Neuronal stem cell (in vitro differentiated cells): ENCODE measurements at regions not wholly inside any gene's neighbourhood (a gene's known extent, or its start where the extent isn't known, plus 50 kb on each side); places are given as distances from the start of the nearest gene placed in this dataset.

Experiments used
- DNase-seq: peaks from one replicate; pipeline ENCODE4 v3.0.0-alpha.2; 2013; ENCODE audit warnings: low spot score
- H2AFZ ChIP-seq: one replicate; pipeline ENCODE4 v1.6.1; 2013; ENCODE audit warnings: mild to moderate bottlenecking, low read length, inconsistent platforms
- H2AK5ac ChIP-seq: 2 replicates; pipeline ENCODE4 v1.6.1; 2013; ENCODE audit warnings: low read depth, mild to moderate bottlenecking, inconsistent platforms, low read length, moderate library complexity, mixed read lengths
- H2BK120ac ChIP-seq: 2 replicates; pipeline ENCODE4 v1.6.1; 2013; ENCODE audit warnings: low read depth, mild to moderate bottlenecking, inconsistent platforms, low read length, moderate library complexity, mixed read lengths
- H2BK12ac ChIP-seq: one replicate; pipeline ENCODE4 v1.6.1; 2013; ENCODE audit warnings: low read length, inconsistent platforms
- H2BK15ac ChIP-seq: 2 replicates; pipeline ENCODE4 v1.6.1; 2013; ENCODE audit warnings: mild to moderate bottlenecking, low read length, inconsistent platforms, mixed read lengths
- H2BK5ac ChIP-seq: one replicate; pipeline ENCODE4 v1.6.1; 2013; ENCODE audit warnings: inconsistent platforms, mild to moderate bottlenecking, low read length, moderate library complexity
- H3K14ac ChIP-seq: one replicate; pipeline ENCODE4 v1.6.1; 2013; ENCODE audit warnings: low read length, inconsistent platforms
- H3K18ac ChIP-seq: 2 replicates; pipeline ENCODE4 v1.6.1; 2013; ENCODE audit warnings: low read length, inconsistent platforms
- H3K23ac ChIP-seq: 2 replicates; pipeline ENCODE4 v1.6.1; 2013; ENCODE audit warnings: low read depth, mild to moderate bottlenecking, mixed read lengths, low read length, inconsistent platforms; ENCODE audit not compliant: poor library complexity
- H3K27ac ChIP-seq: replicated peaks from 3 replicates; pipeline ENCODE4 v1.5.1; 2013; ENCODE audit warnings: low read length, inconsistent platforms
- H3K27me3 ChIP-seq, 3 experiments: 2 replicates each; pipeline ENCODE4 v1.6.1; 2013; ENCODE audit warnings: low read length in 3 of 3, mild to moderate bottlenecking in 2 of 3, inconsistent platforms in 1 of 3, low read depth in 1 of 3, mixed read lengths in 1 of 3, moderate library complexity in 1 of 3; ENCODE audit not compliant: control insufficient read depth in 3 of 3, insufficient read depth in 3 of 3
- H3K36me3 ChIP-seq, 2 donors: replicated peaks in 1 of 2; 2 replicates each; pipeline ENCODE4 v1.6.1; 2013; ENCODE audit warnings: low read length in 2 of 2; ENCODE audit not compliant: control insufficient read depth in 2 of 2, insufficient read depth in 2 of 2
- H3K4ac ChIP-seq: 2 replicates; pipeline ENCODE4 v1.6.1; 2013; ENCODE audit warnings: inconsistent platforms, mild to moderate bottlenecking, low read length, moderate library complexity
- H3K4me1 ChIP-seq, 2 donors: 1 replicate in 1 of 2; 2 replicates in 1 of 2; pipeline ENCODE4 v1.6.1; 2013; ENCODE audit warnings: low read length in 2 of 2, low read depth in 1 of 2; ENCODE audit not compliant: control insufficient read depth in 2 of 2, insufficient read depth in 1 of 2
- H3K4me2 ChIP-seq: one replicate; pipeline ENCODE4 v1.6.1; 2013; ENCODE audit warnings: mild to moderate bottlenecking, low read length, inconsistent platforms; ENCODE audit not compliant: insufficient read depth, poor library complexity, severe bottlenecking
- H3K4me3 ChIP-seq, 2 donors: 2 replicates each; pipeline ENCODE4 v1.5.1; 2013; ENCODE audit warnings: low read length in 2 of 2, mild to moderate bottlenecking in 2 of 2, inconsistent platforms in 1 of 2, moderate library complexity in 1 of 2
- H3K79me1 ChIP-seq: one replicate; pipeline ENCODE4 v1.6.1; 2013; ENCODE audit warnings: low read depth, mild to moderate bottlenecking, inconsistent platforms, low read length, moderate library complexity
- H3K9ac ChIP-seq: one replicate; pipeline ENCODE4 v1.6.1; 2013; ENCODE audit warnings: mild to moderate bottlenecking, low read depth, low read length, inconsistent platforms; ENCODE audit not compliant: poor library complexity
- H3K9me3 ChIP-seq, 2 donors: replicated peaks in 1 of 2; 2 replicates each; pipeline versions ENCODE3 to v1.6.1; 2013; ENCODE audit warnings: low read length in 2 of 2, mild to moderate bottlenecking in 2 of 2, inconsistent platforms in 1 of 2, low read depth in 1 of 2, mixed read lengths in 1 of 2, moderate library complexity in 1 of 2; ENCODE audit not compliant: control insufficient read depth in 2 of 2, insufficient read depth in 1 of 2
- H4K8ac ChIP-seq: one replicate; pipeline ENCODE4 v1.6.1; 2013; ENCODE audit warnings: low read depth, mild to moderate bottlenecking, inconsistent platforms, low read length, moderate library complexity
- H4K91ac ChIP-seq: one replicate; pipeline ENCODE4 v1.6.1; 2013; ENCODE audit warnings: low read length, low read depth, mild to moderate bottlenecking, inconsistent platforms; ENCODE audit not compliant: poor library complexity
- WGBS, 2 donors: extraction: QIAGEN DNeasy Blood & Tissue Kit; methylation state at CpG; one replicate each; pipeline ENCODE4 v1.1.7; 2013; ENCODE audit warnings: missing lambda C conversion rate in 2 of 2, mixed read lengths in 1 of 2; ENCODE audit not compliant: insufficient read length in 2 of 2, insufficient replicate concordance in 1 of 2; ENCODE audit errors: extremely low coverage in 2 of 2; 5-methylcytosine and 5-hydroxymethylcytosine counted together

DNA sequence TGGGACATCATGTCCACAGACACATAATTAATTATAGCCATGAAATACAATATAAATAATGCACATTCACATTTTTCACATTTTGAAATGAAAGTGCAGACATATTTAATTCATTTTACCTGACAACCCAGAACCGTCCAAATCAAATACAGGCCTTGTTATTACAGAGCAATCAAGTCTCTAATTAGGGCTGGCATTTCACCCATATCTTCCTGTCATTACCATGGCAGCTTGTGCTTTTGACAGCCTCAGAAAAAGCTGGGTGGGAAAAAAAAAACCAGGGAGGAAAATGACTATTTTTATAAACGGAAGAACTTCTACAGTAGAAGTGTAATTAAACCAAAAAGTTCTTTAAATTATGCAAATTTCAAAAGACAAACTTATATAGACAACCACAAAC lies 436.4 kb downstream of the FBXO15 start:
- Histone ChIP-seq H3K4ac (no peak overlapping the region), H3K4me1 (no peaks in the 10 kb centered on the region), H2AK5ac (no peak overlapping the region), H2AFZ (no peak overlapping the region), H3K9me3 (peaks cover 0 to 5% of the 10 kb centered on the region in 2 donors), H2BK120ac (no peak overlapping the region), H3K18ac (no peak overlapping the region), H4K8ac (no peak overlapping the region), H3K14ac (no peak overlapping the region), H3K36me3 (no peaks in the 10 kb centered on the region), H3K4me2 (no peak overlapping the region), H3K9ac (no peak overlapping the region), H2BK5ac (no peak overlapping the region), H4K91ac (no peak overlapping the region), H3K27ac (no peak overlapping the region), H2BK12ac (no peak overlapping the region), H3K27me3 (no peaks in the 10 kb centered on the region), H2BK15ac (no peak overlapping the region), H3K23ac (no peak overlapping the region), H3K4me3 (no peak overlapping the region), H3K79me1 (no peaks in the 10 kb centered on the region)
- DNase-seq, result no peak
- no CpG with 5 or more reads among the region's 2 CpGs for WGBS, 2 donors

DNA sequence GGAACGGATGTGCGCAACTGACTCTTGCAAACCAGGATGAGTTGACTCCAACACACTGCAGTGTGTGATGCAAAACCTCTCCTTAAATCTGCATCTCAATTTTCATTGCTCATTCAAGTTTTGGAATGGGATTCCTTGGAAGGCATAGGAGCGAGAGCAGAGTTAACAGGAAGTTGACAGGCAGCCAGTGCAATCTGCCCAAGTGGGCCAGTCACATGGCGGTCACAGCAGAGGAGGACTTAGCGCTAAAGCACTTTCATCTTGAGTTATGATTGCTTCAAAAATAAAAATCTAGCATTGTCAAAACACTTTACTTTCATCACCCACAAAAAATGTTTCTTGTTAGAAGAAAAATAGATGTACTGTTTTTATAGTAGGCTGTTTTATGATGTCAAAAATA lies 439.0 kb downstream of the FBXO15 start:
- WGBS, 2 donors, result no CpG with 5 or more reads among the region's 5 CpGs
- no peaks in the 10 kb centered on the region for H3K27me3 ChIP-seq
- no peak overlapping the region for H3K18ac ChIP-seq
- H2AFZ ChIP-seq, result no peak overlapping the region
- H3K23ac ChIP-seq, result no peak overlapping the region
- no peaks in the 10 kb centered on the region for H3K4me1 ChIP-seq
- no peaks in the 10 kb centered on the region for H3K36me3 ChIP-seq
- no peak overlapping the region for H2AK5ac ChIP-seq
- no peak overlapping the region for H3K4me2 ChIP-seq
- H3K9ac ChIP-seq, result no peak overlapping the region
- H2BK120ac ChIP-seq, result no peak overlapping the region
- no peak overlapping the region for H2BK15ac ChIP-seq
- peaks cover 0 to 2% of the 10 kb centered on the region in 2 donors for H3K9me3 ChIP-seq
- DNase-seq, result no peak
- no peak overlapping the region for H2BK12ac ChIP-seq
- H3K14ac ChIP-seq, result no peak overlapping the region
- H3K4ac ChIP-seq, result no peak overlapping the region
- no peaks in the 10 kb centered on the region for H3K79me1 ChIP-seq
- no peak overlapping the region for H3K4me3 ChIP-seq
- no peak overlapping the region for H4K8ac ChIP-seq
- no peak overlapping the region for H3K27ac ChIP-seq
- H4K91ac ChIP-seq, result no peak overlapping the region
- no peak overlapping the region for H2BK5ac ChIP-seq

- no peak overlapping the region for H3K18ac ChIP-seq
- no peak for DNase-seq
- no peak overlapping the region for H3K9ac ChIP-seq
- H3K4me2 ChIP-seq, result no peak overlapping the region
- no peak overlapping the region for H2BK15ac ChIP-seq
- no peak overlapping the region for H3K4ac ChIP-seq
- peaks cover 0 to 2% of the 10 kb centered on the region in 2 donors for H3K9me3 ChIP-seq
- H4K91ac ChIP-seq, result no peak overlapping the region
- no peak overlapping the region for H3K27ac ChIP-seq
- H4K8ac ChIP-seq, result no peak overlapping the region
- no peak overlapping the region for H2BK5ac ChIP-seq
- no peak overlapping the region for H3K4me3 ChIP-seq
- no peak overlapping the region for H2AK5ac ChIP-seq
- no peaks in the 10 kb centered on the region for H3K36me3 ChIP-seq
- H2BK12ac ChIP-seq, result no peak overlapping the region
- H3K14ac ChIP-seq, result no peak overlapping the region
- no peaks in the 10 kb centered on the region for H3K27me3 ChIP-seq
- H3K79me1 ChIP-seq, result no peaks in the 10 kb centered on the region
- H2AFZ ChIP-seq, result no peak overlapping the region
- H2BK120ac ChIP-seq, result no peak overlapping the region
- H3K23ac ChIP-seq, result no peak overlapping the region
- WGBS, 2 donors, result no CpG with 5 or more reads among the region's 1 CpG
- no peaks in the 10 kb centered on the region for H3K4me1 ChIP-seq
Observed at GRCh38 chr18:73707035-73707434, 440.6 kb downstream of the FBXO15 start.

- Histone ChIP-seq H3K9ac (no peak overlapping the region), H2AK5ac (no peak overlapping the region), H2BK15ac (no peak overlapping the region), H3K23ac (no peak overlapping the region), H3K36me3 (no peaks in the 10 kb centered on the region), H4K91ac (no peak overlapping the region), H3K4me2 (no peak overlapping the region), H4K8ac (no peak overlapping the region), H3K4me1 (no peaks in the 10 kb centered on the region), H3K4me3 (no peak overlapping the region), H2BK5ac (no peak overlapping the region), H3K18ac (no peak overlapping the region), H3K9me3 (peaks cover 0 to 4% of the 10 kb centered on the region in 2 donors), H2BK12ac (no peak overlapping the region), H3K27me3 (no peaks in the 10 kb centered on the region), H2AFZ (no peak overlapping the region), H2BK120ac (no peak overlapping the region), H3K4ac (no peak overlapping the region), H3K79me1 (no peaks in the 10 kb centered on the region), H3K14ac (no peak overlapping the region), H3K27ac (no peak overlapping the region)
- DNase-seq, result no peak
- no CpG with 5 or more reads among the region's 4 CpGs for WGBS, 2 donors
Observed at GRCh38 chr18:73697353-73697752, 450.3 kb downstream of the FBXO15 start.
